ENCODE measurements at regions not wholly inside any gene's neighbourhood (a gene's known extent, or its start where the extent isn't known, plus 50 kb on each side); places are given as distances from the start of the nearest gene placed in this dataset.
"Not testable (repeated sequence)": the region's sequence is repeated elsewhere in the genome, so short reads cannot be mapped to it uniquely, and the experiment has no call there.

GRCh38 chr12:58671196-58671595 is 249.1 kb downstream of the LRIG3 start:
- Histone ChIP-seq H3K79me2 (ENCODE audit: insufficient read depth, low read length) (no peaks in the 10 kb centered on the region), H3K4me2 (ENCODE audit: low read length) (no peak overlapping the region), H3K27me3 (ENCODE audit: insufficient read depth, low read length) (no peaks in the 10 kb centered on the region), H3K9ac (ENCODE audit: low read length) (no peak overlapping the region), H3K9me2 (ENCODE audit: low read depth, low read length) (no peaks in the 10 kb centered on the region), H3K4me1 (ENCODE audit: insufficient read depth, low read length, severe bottlenecking) (no peaks in the 10 kb centered on the region), H3K9me3 (ENCODE audit: low read length) (no peaks in the 10 kb centered on the region), H4K20me1 (ENCODE audit: insufficient read depth, low read length) (no peaks in the 10 kb centered on the region), H3K4me3 (ENCODE audit: low read depth, low read length, poor library complexity, severe bottlenecking) (no peak overlapping the region), H3F3A (ENCODE audit: insufficient read depth, low read length) (no peaks in the 10 kb centered on the region), H3K36me3 (ENCODE audit: insufficient read depth, low read length) (no peaks in the 10 kb centered on the region), H2AFZ (ENCODE audit: low read length) (no peak overlapping the region), H3K27ac (ENCODE audit: low read depth, low read length, poor library complexity, severe bottlenecking) (no peak overlapping the region)
- TF ChIP-seq EZH2 (IDR thresholded peaks at IDR 0.05; ENCODE audit: borderline replicate concordance, low read length) = no peak
- no peak for TF ChIP-seq CTCF (IDR thresholded peaks at IDR 0.05; ENCODE audit: low read length)

- H3K9me3 ChIP-seq (ENCODE audit: low read length) = no peaks in the 10 kb centered on the region
- no peak for TF ChIP-seq CTCF (IDR thresholded peaks at IDR 0.05; ENCODE audit: low read length)
- TF ChIP-seq EZH2 (IDR thresholded peaks at IDR 0.05; ENCODE audit: borderline replicate concordance, low read length) = no peak
- H3K4me1 ChIP-seq (ENCODE audit: insufficient read depth, low read length, severe bottlenecking) = no peaks in the 10 kb centered on the region
- no peaks in the 10 kb centered on the region for H3K27me3 ChIP-seq (ENCODE audit: insufficient read depth, low read length)
- H2AFZ ChIP-seq (ENCODE audit: low read length) = no peak overlapping the region
- H3K79me2 ChIP-seq (ENCODE audit: insufficient read depth, low read length) = no peaks in the 10 kb centered on the region
- no peaks in the 10 kb centered on the region for H3F3A ChIP-seq (ENCODE audit: insufficient read depth, low read length)
- H3K9me2 ChIP-seq (ENCODE audit: low read depth, low read length) = no peaks in the 10 kb centered on the region
- no peak overlapping the region for H3K4me2 ChIP-seq (ENCODE audit: low read length)
- H3K4me3 ChIP-seq (ENCODE audit: low read depth, low read length, poor library complexity, severe bottlenecking) = no peak overlapping the region
- H4K20me1 ChIP-seq (ENCODE audit: insufficient read depth, low read length) = no peaks in the 10 kb centered on the region
- no peak overlapping the region for H3K9ac ChIP-seq (ENCODE audit: low read length)
- no peak overlapping the region for H3K27ac ChIP-seq (ENCODE audit: low read depth, low read length, poor library complexity, severe bottlenecking)
- no peaks in the 10 kb centered on the region for H3K36me3 ChIP-seq (ENCODE audit: insufficient read depth, low read length)
These were observed 247.3 kb downstream of the LRIG3 start for GRCh38 chr12:58673021-58673420.

GRCh38 chr12:58677833-58678232 is 242.5 kb downstream of the LRIG3 start:
- not testable (repeated sequence) for H3K36me3 ChIP-seq (ENCODE audit: insufficient read depth, low read length); H3F3A ChIP-seq (ENCODE audit: insufficient read depth, low read length); H4K20me1 ChIP-seq (ENCODE audit: insufficient read depth, low read length); H3K9me3 ChIP-seq (ENCODE audit: low read length); H2AFZ ChIP-seq (ENCODE audit: low read length); H3K4me1 ChIP-seq (ENCODE audit: insufficient read depth, low read length, severe bottlenecking); H3K9me2 ChIP-seq (ENCODE audit: low read depth, low read length); H3K9ac ChIP-seq (ENCODE audit: low read length); H3K4me2 ChIP-seq (ENCODE audit: low read length); H3K4me3 ChIP-seq (ENCODE audit: low read depth, low read length, poor library complexity, severe bottlenecking); H3K27me3 ChIP-seq (ENCODE audit: insufficient read depth, low read length); H3K79me2 ChIP-seq (ENCODE audit: insufficient read depth, low read length); H3K27ac ChIP-seq (ENCODE audit: low read depth, low read length, poor library complexity, severe bottlenecking)

GRCh38 chr12:58678753-58679152 is 241.6 kb downstream of the LRIG3 start:
- TF ChIP-seq EZH2 (IDR thresholded peaks at IDR 0.05; ENCODE audit: borderline replicate concordance, low read length) = no peak
- TF ChIP-seq CTCF (IDR thresholded peaks at IDR 0.05; ENCODE audit: low read length) = no peak
- H4K20me1 ChIP-seq (ENCODE audit: insufficient read depth, low read length) = no peaks in the 10 kb centered on the region
- no peaks in the 10 kb centered on the region for H3K36me3 ChIP-seq (ENCODE audit: insufficient read depth, low read length)
- H2AFZ ChIP-seq (ENCODE audit: low read length) = no peak overlapping the region
- H3K79me2 ChIP-seq (ENCODE audit: insufficient read depth, low read length) = no peaks in the 10 kb centered on the region
- H3K9ac ChIP-seq (ENCODE audit: low read length) = no peak overlapping the region
- H3K27ac ChIP-seq (ENCODE audit: low read depth, low read length, poor library complexity, severe bottlenecking) = no peak overlapping the region
- no peaks in the 10 kb centered on the region for H3F3A ChIP-seq (ENCODE audit: insufficient read depth, low read length)
- H3K4me1 ChIP-seq (ENCODE audit: insufficient read depth, low read length, severe bottlenecking) = no peaks in the 10 kb centered on the region
- no peaks in the 10 kb centered on the region for H3K9me2 ChIP-seq (ENCODE audit: low read depth, low read length)
- H3K9me3 ChIP-seq (ENCODE audit: low read length) = no peaks in the 10 kb centered on the region; the same call in 1 of the 2 replicates
- H3K27me3 ChIP-seq (ENCODE audit: insufficient read depth, low read length) = no peaks in the 10 kb centered on the region
- H3K4me3 ChIP-seq (ENCODE audit: low read depth, low read length, poor library complexity, severe bottlenecking) = no peak overlapping the region
- H3K4me2 ChIP-seq (ENCODE audit: low read length) = no peak overlapping the region
